Hematopoietic multipotent progenitor cell treated with erythropoietin and hydrocortisone succinate and interleukin-3 and kit ligand, for 8 days (in vitro differentiated cells): ENCODE measurements at regions not wholly inside any gene's neighbourhood (a gene's known extent, or its start where the extent isn't known, plus 50 kb on each side); places are given as distances from the start of the nearest gene placed in this dataset.

Experiments used
- DNase-seq: peaks from one replicate; pipeline ENCODE4 v3.0.0-alpha.2; 2015

- peak; percentile 1 for DNase-seq
Observed at GRCh38 chr4:173834151-173834550, 304.1 kb upstream of the HAND2 start.

DNA sequence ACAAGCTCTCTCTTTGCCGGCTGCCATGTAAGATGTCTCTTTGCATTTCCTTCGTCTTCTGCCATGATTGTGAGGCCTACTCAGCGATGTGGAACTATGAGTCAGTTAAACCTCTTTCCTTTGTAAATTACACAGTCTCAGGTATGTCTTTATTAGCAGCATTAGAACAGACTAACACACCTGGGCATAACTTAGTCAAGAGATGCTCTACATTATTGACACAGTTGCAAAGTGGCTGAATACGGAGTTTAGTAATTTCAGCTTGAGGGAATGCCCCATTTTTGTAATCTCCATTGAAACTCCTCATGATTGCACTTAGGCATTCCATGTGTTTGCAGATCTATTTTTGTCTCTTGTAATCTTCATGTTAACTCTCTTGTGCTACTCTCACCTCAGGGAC, 299.5 kb upstream of the HAND2 start:
- DNase-seq: no peak

GRCh38 chr4:173827707-173828106, 297.7 kb upstream of the HAND2 start:
- no peak for DNase-seq

GRCh38 chr4:173821876-173822275, 291.8 kb upstream of the HAND2 start:
- no peak for DNase-seq

DNA sequence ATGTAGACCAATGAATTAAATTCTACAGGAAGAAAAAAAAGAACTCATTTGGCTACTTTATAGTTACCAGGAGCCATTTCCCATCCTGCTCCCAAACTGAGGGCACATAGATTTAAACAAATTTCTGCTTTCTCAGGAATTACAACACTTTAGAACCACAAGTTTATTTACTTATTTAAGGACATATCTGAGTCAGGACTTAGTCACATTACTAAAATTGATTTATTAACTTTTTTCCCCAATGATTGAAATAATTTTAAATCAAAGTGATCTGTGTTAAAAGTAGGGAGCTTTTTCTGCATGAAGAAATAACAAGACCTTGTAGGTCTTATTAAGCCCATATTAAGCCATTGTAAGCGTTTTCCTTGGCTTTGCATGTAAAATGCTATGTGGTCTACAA, 291.0 kb upstream of the HAND2 start:
- DNase-seq: no peak

DNA sequence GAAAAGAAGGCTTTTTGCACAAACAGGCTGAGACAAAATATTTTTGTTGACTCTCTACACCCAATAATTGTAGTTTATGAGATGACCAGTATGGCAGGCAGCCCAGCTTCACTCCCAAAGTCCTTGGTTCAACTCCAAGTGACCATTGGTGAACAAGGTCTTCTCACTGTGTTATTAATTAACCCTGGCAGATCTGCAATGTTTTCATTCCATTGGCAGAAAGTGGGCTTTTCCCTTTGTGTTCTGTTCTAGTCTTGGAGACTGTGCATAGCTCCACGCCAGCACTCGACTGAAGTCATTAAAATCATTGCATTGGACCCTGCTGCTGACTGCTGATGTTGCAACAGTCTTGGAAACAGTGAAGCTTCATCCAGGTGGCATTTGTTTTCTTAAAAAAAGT, 277.3 kb upstream of the HAND2 start:
- no peak for DNase-seq

DNA sequence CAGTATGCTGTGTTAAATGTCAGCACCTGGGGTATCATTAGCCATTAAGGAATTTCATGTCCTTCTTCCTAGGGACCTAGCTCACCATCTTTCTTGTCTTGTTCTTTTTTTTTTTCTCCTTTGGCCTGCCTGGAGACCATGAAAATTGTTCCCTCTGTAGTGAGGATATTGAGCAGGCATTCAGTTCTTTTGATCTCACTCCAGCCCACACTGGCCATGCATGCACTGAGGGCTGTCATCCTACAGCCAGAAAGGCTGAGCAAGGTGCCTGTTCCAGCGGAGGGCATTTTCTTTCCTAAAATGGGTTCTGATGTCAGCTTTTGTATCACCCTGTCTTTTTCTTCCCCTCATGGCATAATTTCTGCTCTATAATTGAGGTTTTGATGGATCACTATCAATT, 275.9 kb upstream of the HAND2 start:
- DNase-seq: no peak

- DNase-seq: no peak
Observed at GRCh38 chr4:173802662-173803022, 272.6 kb upstream of the HAND2 start.

GRCh38 chr4:173801876-173802661, 272.0 kb upstream of the HAND2 start:
- DNase-seq: no peak

DNA sequence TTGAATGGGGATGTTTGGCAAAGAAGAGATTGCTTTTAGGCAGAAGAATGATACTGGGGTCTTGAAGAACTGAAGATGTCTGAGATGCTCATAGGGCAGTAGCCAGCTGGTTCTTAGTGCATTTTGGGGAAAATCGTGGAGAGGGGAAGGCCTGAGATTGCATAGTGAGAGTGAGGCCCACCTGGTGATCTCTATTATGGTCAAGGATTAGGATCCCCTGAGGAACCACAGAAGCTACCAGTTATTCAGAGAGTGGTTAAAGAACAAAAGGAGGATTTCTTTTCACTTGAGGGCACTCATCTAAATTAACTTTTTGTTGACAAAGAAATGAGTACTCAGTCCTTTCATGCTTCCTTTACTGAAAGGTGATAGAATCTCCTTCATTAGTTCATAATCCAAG, 271.3 kb upstream of the HAND2 start:
- no peak for DNase-seq

DNA sequence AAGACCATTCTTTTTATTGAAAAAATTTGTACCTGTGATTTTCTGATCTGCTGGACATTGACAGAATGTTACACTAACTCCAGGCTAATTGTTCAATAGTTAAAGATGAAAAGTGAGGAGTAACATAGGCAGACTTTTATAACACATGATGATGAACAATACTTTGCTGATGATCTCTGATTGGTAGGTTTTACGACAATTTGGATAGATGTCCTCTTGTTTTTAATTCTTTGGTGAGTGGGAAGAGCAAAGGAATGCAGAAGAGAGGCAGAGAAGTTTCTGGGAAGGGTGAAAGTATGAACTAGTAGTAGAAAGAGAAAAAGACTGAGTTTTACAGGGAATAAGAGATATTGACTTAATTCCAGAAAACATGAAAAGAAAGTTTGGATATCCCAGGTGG, 267.3 kb upstream of the HAND2 start:
- no peak for DNase-seq

DNA sequence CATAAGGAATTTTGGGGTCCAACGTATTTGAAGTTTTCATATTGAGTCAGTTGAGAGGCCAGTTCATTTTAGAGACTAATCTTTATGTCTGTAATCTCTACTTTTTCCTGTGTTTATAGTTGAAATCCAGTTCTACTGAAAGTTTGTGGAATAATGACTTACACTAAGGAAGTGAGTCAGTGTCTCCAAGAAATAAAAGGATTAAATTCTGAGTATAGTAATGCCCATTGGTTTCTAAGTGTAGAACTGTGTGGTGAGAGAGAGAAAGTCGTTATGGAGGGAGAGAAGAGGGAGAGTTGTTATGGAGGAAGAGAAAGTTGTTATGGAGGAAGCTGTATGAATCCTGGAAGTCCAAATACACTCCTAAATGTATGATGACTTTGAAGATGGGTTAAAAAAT, 264.6 kb upstream of the HAND2 start:
- DNase-seq: no peak

DNA sequence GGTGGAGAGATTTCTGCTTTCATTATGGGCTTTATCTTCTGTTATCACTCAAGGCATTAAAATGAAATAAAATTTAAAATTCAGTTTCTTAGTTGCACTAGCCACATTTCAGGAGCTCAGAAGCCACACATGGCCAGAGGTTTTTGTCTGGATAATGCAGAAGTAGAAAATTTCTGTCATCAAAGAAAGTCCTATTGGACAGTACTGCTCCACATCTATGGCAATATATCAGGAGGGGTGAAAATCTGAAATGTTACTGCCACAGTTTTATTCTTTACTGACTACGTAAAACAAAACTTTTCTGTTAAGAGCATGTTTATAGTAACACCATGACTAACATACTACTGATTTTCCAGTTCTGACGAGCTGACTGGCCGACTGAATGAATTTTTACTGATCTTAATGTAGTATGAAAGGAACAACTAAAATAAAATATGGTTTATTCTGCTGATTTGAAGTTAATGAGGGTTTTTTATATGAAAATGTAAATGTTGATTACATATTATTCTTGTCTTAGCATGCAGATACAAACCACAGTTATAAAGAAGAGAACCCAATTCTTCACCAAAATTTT, 264.0 kb upstream of the HAND2 start:
- no peak for DNase-seq

DNA sequence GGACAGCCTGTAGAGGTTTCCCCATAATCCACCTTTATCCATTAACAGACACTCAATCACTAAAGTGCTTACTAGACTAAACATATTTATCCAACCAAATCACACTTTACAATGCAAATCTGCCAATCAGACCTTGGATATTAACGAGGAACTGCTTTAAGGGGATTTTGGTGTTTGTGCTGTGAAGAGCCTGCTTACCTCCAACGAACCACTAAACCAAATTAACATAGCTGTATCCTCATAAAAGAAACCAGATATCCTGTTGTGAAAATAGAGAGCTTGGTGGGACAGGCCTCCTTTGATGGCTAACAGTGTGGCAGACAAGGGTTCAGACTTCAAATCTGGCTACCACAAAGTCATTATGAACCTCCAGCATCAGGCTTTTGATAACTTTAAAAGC, 252.6 kb upstream of the HAND2 start:
- no peak for DNase-seq

- no peak for DNase-seq
Observed at GRCh38 chr4:173777921-173778320, 247.9 kb upstream of the HAND2 start.

- no peak for DNase-seq
Observed at GRCh38 chr4:173777421-173777820, 247.4 kb upstream of the HAND2 start.

DNA sequence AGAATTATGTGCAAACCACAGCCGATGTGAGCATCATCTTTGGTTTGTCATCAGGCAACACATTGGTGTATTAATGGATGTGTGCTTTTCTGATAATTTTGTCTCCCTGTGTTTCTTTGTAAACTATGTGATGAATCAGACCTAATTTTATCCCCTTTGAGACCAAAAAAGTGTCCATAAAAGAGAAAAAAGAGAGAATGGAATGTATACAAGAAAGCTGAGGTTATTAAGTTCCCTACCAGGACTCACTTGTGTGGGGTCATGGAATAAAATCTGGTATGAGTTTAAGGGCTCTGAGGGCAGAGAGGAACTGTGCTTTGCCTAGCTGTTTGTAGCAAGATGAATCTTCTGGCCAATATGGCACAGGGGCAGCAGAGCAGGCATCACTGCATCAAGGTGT, 239.5 kb upstream of the HAND2 start:
- no peak for DNase-seq

DNA sequence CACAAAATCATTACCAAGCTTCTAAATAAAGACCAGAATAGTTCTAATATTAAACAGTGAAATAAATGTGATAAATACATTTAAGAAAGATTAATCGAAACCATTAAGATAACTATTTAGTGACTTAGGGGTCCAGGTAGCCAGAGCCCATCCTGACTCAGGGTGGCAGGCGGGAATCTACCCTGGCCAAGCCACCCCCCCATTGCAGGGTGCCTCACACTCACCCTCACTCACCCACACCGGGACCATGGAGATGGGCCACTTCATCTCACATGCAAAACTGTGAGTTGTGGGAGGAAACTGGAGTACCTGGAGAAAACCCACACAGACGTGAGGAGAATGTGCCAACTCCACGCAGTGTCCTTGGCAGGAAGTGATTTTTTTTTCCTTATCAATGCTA, 237.6 kb upstream of the HAND2 start:
- no peak for DNase-seq

- DNase-seq: no peak
Observed at GRCh38 chr4:173766171-173766600, 236.2 kb upstream of the HAND2 start.

GRCh38 chr4:173765751-173766150, 235.7 kb upstream of the HAND2 start:
- no peak for DNase-seq

- DNase-seq: no peak
Observed at GRCh38 chr4:173763389-173763788, 233.4 kb upstream of the HAND2 start.

- no peak for DNase-seq
Observed at GRCh38 chr4:173761938-173762337, 231.9 kb upstream of the HAND2 start.

DNA sequence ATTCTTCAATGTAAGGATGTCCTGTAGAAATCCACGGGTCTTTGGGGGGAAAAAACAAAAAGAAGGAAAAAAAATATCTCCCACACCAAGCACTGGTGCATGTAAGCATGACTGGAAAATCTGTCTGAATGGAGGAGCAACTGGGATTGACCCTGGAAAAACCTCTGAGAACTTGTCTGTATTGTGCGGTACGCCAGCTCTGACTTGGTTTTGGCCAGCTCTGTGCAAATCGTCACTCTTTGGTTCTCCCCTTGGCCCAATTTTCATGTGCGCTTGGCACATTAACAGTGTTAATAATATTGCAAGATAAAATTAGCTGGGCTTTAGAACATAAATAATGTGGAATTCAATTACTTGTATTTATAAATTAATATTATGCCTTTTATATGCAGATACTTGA, 231.2 kb upstream of the HAND2 start:
- no peak for DNase-seq

DNA sequence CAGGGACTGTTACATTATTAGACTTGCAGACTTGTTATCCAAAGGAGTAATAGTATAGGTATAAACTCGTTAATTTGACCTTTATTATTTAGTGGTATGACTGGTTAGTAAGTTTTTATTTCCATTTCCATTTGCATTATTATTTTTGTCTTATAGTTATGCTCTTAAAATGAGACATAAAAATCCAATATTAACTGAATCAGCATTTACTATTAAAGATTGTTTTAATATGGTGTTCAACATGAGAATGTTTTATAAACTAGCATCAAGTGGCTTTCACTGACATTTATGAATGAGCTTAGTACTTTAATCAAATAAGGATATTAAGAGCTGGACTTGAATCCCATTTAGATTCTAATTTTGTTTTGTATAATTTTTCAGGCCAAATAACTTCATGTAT, 228.1 kb upstream of the HAND2 start:
- no peak for DNase-seq

DNA sequence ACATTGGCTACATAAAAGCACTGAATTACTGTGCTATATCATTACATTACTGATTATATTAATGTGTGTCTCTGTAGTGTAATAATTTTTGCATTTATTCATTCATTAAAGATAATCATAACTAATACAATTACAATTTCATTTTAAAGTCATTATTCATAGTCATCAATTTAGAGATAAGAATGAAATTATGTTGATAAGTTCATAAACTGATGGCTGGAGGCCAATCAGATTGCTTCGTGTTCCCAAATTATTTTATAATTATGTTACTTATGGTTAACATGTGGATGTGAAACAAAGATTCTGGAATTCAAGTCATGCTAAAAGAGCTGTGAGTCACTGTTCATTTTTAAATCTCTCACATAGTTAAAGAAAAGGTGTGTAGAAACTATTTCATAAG, 223.4 kb upstream of the HAND2 start:
- DNase-seq: no peak
